ENCODE measurements at regions not wholly inside any gene's neighbourhood (a gene's known extent, or its start where the extent isn't known, plus 50 kb on each side); places are given as distances from the start of the nearest gene placed in this dataset.

DNA sequence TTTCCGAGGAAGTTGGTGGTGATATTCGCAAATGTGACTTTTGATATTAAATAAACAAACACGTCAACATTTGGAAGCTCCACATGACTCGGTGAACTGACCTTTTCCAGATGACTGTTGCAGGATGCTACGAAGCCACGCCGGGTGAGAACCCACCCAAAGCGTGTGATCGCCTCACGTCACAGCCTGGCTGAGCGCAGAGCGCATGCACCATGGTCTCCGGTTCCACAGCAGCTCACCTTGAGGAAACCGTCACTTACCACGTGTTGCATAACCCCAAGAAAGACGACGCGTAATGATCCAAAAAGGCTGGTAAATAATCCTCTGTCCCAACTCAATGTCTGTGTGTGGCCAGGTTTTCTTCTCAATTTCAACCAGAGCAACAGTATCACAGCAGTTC is 64.5 kb upstream of the CTDP1 start:
- no peak for DNase-seq (ENCODE audit: low spot score)
- in situ Hi-C loops (cut with MboI; ENCODE audit: low sequenced_read_pairs, unreplicated experiment) = no loop called here
- TF ChIP-seq, protein P1, sequence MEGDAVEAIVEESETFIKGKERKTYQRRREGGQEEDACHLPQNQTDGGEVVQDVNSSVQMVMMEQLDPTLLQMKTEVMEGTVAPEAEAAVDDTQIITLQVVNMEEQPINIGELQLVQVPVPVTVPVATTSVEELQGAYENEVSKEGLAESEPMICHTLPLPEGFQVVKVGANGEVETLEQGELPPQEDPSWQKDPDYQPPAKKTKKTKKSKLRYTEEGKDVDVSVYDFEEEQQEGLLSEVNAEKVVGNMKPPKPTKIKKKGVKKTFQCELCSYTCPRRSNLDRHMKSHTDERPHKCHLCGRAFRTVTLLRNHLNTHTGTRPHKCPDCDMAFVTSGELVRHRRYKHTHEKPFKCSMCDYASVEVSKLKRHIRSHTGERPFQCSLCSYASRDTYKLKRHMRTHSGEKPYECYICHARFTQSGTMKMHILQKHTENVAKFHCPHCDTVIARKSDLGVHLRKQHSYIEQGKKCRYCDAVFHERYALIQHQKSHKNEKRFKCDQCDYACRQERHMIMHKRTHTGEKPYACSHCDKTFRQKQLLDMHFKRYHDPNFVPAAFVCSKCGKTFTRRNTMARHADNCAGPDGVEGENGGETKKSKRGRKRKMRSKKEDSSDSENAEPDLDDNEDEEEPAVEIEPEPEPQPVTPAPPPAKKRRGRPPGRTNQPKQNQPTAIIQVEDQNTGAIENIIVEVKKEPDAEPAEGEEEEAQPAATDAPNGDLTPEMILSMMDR (IDR thresholded peaks at IDR 0.05; ENCODE audit: borderline replicate concordance, control extremely low read depth, extremely low read depth, insufficient read depth, missing control alignments) = no peak

DNA sequence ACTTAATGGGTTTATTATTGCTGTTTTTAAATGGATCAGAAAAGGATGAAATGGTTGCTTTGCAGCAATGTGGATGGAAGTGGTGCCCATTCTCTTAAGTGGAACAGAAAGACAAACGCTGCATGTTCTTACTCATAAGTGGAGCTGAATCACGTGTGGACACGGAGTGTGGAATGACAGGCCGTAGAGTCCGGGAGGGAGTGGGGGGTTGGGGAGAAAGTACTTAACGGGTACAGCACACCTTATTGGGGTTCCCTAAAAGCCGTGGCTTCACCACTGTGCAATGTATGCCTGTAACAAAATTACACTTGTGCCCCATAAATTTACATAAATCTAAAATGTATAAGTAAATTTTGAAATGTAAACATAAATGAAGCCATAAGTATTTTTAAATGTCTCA is 64.0 kb upstream of the CTDP1 start:
- TF ChIP-seq, protein P1 (IDR thresholded peaks at IDR 0.05; ENCODE audit: borderline replicate concordance, control extremely low read depth, extremely low read depth, insufficient read depth, missing control alignments) = no peak
- no peak for DNase-seq (ENCODE audit: low spot score)
- in situ Hi-C loops (cut with MboI; ENCODE audit: low sequenced_read_pairs, unreplicated experiment) = no loop called here

DNA sequence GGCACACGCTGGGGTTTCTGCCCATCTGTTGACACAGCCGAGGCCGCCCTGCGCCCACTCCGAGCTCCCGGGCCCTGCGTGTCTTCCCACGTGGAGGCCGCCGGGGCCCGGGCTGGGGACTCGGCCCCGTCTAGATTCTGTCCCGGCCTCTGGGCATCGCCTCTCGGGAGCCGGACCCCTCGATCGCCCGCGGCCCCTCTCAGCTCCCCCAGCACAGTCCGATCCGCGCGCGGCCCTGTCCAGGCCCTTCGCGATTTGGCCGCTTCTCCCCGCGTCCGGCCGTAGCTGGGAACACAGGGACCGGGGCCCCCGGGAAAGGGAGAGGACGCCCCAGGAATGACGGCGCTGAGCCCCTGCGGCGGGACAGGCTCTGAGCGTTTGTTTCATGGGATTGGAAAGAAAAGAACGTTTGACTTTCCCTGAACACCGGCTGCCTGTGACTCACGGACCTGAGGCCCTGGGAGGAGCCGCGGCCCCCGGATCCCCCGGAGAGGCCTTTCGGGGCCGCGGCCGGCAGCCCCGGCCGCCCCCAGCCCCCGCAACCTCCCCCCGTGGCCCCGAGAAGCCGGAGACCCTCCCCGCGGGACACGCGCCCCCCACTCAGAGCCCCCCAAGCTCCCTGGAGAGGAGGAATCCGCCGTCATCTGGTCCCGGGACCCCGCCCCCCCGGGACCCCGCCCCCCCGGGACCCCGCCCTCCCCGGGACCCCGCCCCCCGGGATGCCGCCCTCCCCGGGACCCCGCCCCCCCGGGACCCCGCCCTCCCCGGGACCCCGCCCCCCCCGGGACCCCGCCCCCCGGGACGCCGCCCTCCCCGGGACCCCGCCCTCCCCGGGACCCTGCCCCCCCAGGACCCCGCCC is 62.7 kb upstream of the CTDP1 start:
- no peak for DNase-seq (ENCODE audit: low spot score)
- in situ Hi-C loops (cut with MboI; ENCODE audit: low sequenced_read_pairs, unreplicated experiment) = no loop called here
- TF ChIP-seq, protein P1 (IDR thresholded peaks at IDR 0.05; ENCODE audit: borderline replicate concordance, control extremely low read depth, extremely low read depth, insufficient read depth, missing control alignments) = no peak

DNA sequence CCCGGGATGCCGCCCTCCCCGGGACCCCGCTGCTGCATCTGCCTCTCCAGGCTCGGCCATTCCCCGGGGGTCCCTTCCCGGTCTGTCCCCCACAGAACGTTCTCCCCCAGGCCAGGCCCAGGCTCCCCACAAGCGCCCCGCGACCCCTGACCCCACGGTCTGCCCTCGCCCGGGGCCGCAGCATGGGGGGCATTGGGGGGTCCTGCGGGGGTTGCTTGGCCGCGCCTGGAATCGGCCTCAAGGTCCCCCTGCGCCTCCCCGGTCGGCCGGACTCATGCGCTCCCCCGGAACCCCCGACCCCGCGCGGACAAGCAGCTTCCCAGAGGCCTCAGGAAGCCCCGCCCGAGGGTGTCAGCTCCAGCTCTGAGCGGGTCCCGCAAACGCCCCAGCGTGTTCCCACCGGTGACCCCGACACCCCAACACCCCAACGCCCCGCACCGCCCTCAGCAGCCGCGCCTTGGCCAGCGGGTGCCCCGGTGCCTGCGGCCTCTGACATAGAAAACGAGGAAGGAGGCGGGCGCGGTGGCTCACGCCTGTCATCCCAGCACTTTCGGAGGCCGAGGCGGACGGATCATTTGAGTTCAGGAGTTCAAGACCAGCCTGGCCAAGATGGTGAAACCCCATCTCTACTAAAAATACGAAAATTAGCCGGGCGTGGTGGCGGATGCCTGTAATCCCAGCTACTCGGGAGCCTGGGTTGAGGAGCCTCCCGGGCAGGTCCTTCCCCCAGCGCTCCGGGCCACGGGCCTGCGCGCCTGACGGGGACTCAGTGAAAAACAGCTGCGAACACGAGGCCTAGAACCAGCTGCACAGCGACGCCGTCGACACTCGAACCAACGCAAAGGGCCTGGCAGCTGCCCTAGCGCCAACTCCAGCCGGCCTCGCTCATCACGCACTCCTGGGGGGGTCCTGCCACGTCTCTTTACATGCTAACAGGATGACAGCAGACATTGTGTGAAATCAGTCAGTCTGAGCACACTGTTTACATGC is 61.8 kb upstream of the CTDP1 start:
- DNase-seq (ENCODE audit: low spot score) = no peak
- TF ChIP-seq, protein P1 (IDR thresholded peaks at IDR 0.05; ENCODE audit: borderline replicate concordance, control extremely low read depth, extremely low read depth, insufficient read depth, missing control alignments) = no peak
- in situ Hi-C loops (cut with MboI; ENCODE audit: low sequenced_read_pairs, unreplicated experiment) = no loop called here

DNA sequence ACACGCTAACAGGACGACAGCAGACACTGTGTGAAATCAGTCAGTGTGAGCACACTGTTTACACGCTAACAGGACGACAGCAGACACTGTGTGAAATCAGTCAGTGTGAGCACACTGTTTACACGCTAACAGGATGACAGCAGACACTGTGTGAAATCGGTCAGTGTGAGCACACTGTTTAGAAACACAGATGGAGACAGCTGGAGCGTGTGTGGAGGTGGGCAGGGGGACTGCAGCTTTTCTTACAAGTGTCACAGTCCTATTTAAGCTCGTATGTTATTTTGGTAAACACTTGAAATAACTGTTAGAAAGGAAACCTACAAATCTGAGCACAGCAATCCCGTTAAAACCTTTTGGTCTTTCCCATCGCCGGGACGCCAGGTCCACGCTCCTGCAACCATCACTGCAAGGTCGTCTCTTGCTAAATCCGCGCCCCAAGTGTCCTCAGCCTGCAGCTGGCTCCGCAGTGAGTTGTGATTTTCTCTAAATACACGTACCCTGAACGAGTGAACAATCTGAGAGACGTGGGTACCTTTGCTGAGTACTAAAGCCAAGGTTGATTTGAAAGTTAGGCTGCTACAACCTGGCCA is 58.9 kb upstream of the CTDP1 start:
- in situ Hi-C loops (cut with MboI; ENCODE audit: low sequenced_read_pairs, unreplicated experiment) = no loop called here
- no peak for DNase-seq (ENCODE audit: low spot score)

More for the DNA sequence above, 58.9 kb upstream of the CTDP1 start:
- TF ChIP-seq, protein P1 (IDR thresholded peaks at IDR 0.05; ENCODE audit: borderline replicate concordance, control extremely low read depth, extremely low read depth, insufficient read depth, missing control alignments) = no peak
